A549 (cell line): ENCODE measurements at regions not wholly inside any gene's neighbourhood (a gene's known extent, or its start where the extent isn't known, plus 50 kb on each side); places are given as distances from the start of the nearest gene placed in this dataset.

Experiments
- PHF8 ChIP-seq: fragments of 200-600 bp; sonication (generic); IDR thresholded peaks from 2 replicates; pipeline ENCODE4 v1.6.1; 2016; ENCODE audit warnings: low read depth, mild to moderate bottlenecking, antibody characterized with exemption, moderate library complexity, borderline replicate concordance
- POLR2AphosphoS2 ChIP-seq: conservative IDR thresholded peaks from 2 replicates; pipeline ENCODE4 v1.6.1; 2012; ENCODE audit warnings: low read length, improper control_type of control experiment, inconsistent platforms
- ZFP36 ChIP-seq: fragments of 450-650 bp; IDR thresholded peaks from 2 replicates; pipeline ENCODE4 v1.6.1; 2014; ENCODE audit warnings: borderline replicate concordance; ENCODE audit not compliant: partially characterized antibody
- TF ChIP-seq, protein P1 (sequence below): fragments of >200 bp; sonication (Bioruptor Twin); formaldehyde crosslinking; IDR thresholded peaks from 3 replicates; pipeline ENCODE4 v1.5.1; 2016
- TF ChIP-seq, protein P2 (sequence below): fragments of 450-650 bp; IDR thresholded peaks from 2 replicates; pipeline ENCODE4 v1.6.1; 2014; ENCODE audit warnings: antibody characterized with exemption

DNA sequence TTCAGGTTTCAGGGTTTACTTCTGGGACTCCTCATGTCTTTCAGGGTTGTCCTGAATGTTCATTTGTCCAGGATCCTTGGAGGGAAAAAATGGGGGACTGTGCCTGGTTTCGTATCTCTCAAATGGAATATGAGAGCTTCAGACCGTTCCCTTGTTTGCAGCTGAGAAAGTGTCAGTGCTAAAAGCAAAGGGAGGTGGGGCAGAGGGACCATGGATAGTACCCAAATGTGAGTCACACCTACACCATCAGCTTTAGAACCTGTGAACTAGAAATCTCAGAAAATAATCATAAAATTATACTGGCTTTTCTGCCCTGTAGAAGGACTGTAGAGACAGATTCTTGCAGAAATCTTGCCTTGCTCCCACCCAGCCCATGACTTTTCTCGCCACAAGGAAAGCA, 84.3 kb upstream of the TAF11L2 start:
- TF ChIP-seq, protein P1, sequence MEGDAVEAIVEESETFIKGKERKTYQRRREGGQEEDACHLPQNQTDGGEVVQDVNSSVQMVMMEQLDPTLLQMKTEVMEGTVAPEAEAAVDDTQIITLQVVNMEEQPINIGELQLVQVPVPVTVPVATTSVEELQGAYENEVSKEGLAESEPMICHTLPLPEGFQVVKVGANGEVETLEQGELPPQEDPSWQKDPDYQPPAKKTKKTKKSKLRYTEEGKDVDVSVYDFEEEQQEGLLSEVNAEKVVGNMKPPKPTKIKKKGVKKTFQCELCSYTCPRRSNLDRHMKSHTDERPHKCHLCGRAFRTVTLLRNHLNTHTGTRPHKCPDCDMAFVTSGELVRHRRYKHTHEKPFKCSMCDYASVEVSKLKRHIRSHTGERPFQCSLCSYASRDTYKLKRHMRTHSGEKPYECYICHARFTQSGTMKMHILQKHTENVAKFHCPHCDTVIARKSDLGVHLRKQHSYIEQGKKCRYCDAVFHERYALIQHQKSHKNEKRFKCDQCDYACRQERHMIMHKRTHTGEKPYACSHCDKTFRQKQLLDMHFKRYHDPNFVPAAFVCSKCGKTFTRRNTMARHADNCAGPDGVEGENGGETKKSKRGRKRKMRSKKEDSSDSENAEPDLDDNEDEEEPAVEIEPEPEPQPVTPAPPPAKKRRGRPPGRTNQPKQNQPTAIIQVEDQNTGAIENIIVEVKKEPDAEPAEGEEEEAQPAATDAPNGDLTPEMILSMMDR = no peak
- TF ChIP-seq ZFP36 = no peak
- TF ChIP-seq PHF8 = no peak
- TF ChIP-seq, protein P2, sequence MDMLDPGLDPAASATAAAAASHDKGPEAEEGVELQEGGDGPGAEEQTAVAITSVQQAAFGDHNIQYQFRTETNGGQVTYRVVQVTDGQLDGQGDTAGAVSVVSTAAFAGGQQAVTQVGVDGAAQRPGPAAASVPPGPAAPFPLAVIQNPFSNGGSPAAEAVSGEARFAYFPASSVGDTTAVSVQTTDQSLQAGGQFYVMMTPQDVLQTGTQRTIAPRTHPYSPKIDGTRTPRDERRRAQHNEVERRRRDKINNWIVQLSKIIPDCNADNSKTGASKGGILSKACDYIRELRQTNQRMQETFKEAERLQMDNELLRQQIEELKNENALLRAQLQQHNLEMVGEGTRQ = no peak
- TF ChIP-seq POLR2AphosphoS2 = no peak
